ENCODE measurements at regions not wholly inside any gene's neighbourhood (a gene's known extent, or its start where the extent isn't known, plus 50 kb on each side); places are given as distances from the start of the nearest gene placed in this dataset.

- Histone ChIP-seq H3K36me3 (ENCODE audit: control insufficient read depth in 4 of 4, insufficient read depth in 3 of 4, low read depth in 1 of 4, low read length in 3 of 4) (no peaks in the 10 kb centered on the region), H3K27ac (ENCODE audit: low read depth in 1 of 2, low read length in 2 of 2) (no peak overlapping the region), H3K4me1 (ENCODE audit: control insufficient read depth in 4 of 4, insufficient read depth in 4 of 4, low read length in 3 of 4) (no peaks in the 10 kb centered on the region), H3K9me3 (ENCODE audit: control insufficient read depth in 4 of 4, low read length in 3 of 4) (no peaks in the 10 kb centered on the region), H3K9ac (ENCODE audit: low read depth in 1 of 2, low read length in 2 of 2) (no peak overlapping the region), H3K4me3 (ENCODE audit: low read depth in 1 of 3, low read length in 3 of 3) (no peak overlapping the region), H3K27me3 (ENCODE audit: control insufficient read depth in 4 of 4, insufficient read depth in 4 of 4, low read length in 3 of 4) (peaks cover 0 to 5% (median 0%) of the 10 kb centered on the region in 4 donors)
- 47% methylated on average over 4 of the region's 4 CpGs for WGBS
- no peak for DNase-seq (ENCODE audit: low spot score)
- TF ChIP-seq ATF3 (IDR thresholded peaks at IDR 0.05) (no peak), RAD21 (IDR thresholded peaks at IDR 0.05) (no peak), NR2F2 (IDR thresholded peaks at IDR 0.05) (no peak), ZBTB33 (IDR thresholded peaks at IDR 0.05) (no peak), HNF4A (conservative IDR thresholded peaks at IDR 0.05) (no peak), REST (IDR thresholded peaks at IDR 0.05) (no peak), GABPA (IDR thresholded peaks at IDR 0.05 in 1 of 2, conservative IDR thresholded peaks at IDR 0.05 in 1 of 2) (no peak)
Observed at GRCh38 chr3:90015688-90016356, 908.4 kb downstream of the EPHA3 start.

- Histone ChIP-seq H3K9me3 (ENCODE audit: control insufficient read depth in 4 of 4, low read length in 3 of 4) (no peaks in the 10 kb centered on the region), H3K4me3 (ENCODE audit: low read depth in 1 of 3, low read length in 3 of 3) (no peak overlapping the region), H3K9ac (ENCODE audit: low read depth in 1 of 2, low read length in 2 of 2) (no peak overlapping the region), H3K4me1 (ENCODE audit: control insufficient read depth in 4 of 4, insufficient read depth in 4 of 4, low read length in 3 of 4) (no peaks in the 10 kb centered on the region), H3K27me3 (ENCODE audit: control insufficient read depth in 4 of 4, insufficient read depth in 4 of 4, low read length in 3 of 4) (peaks cover 0 to 5% (median 0%) of the 10 kb centered on the region in 4 donors), H3K27ac (ENCODE audit: low read depth in 1 of 2, low read length in 2 of 2) (no peak overlapping the region), H3K36me3 (ENCODE audit: control insufficient read depth in 4 of 4, insufficient read depth in 3 of 4, low read depth in 1 of 4, low read length in 3 of 4) (no peaks in the 10 kb centered on the region)
- DNase-seq (ENCODE audit: low spot score), result no peak
- WGBS, result 60% methylated on average over 4 of the region's 4 CpGs
- TF ChIP-seq FOXA1 (IDR thresholded peaks at IDR 0.05), result no peak
- no peak for TF ChIP-seq TAF1 (conservative IDR thresholded peaks at IDR 0.05)
- no peak for TF ChIP-seq GABPA (IDR thresholded peaks at IDR 0.05 in 1 of 2, conservative IDR thresholded peaks at IDR 0.05 in 1 of 2)
- no peak for TF ChIP-seq HNF4A (conservative IDR thresholded peaks at IDR 0.05)
- TF ChIP-seq NR2F2 (IDR thresholded peaks at IDR 0.05), result no peak
- TF ChIP-seq HNF4G (IDR thresholded peaks at IDR 0.05), result no peak
- TF ChIP-seq JUND (IDR thresholded peaks at IDR 0.05), result no peak
- no peak for TF ChIP-seq EGR1 (IDR thresholded peaks at IDR 0.05; ENCODE audit: low read depth in 2 of 2)
- TF ChIP-seq MAX (IDR thresholded peaks at IDR 0.05), result no peak
- no peak for TF ChIP-seq YY1 (IDR thresholded peaks at IDR 0.05)
- no peak for TF ChIP-seq ATF3 (IDR thresholded peaks at IDR 0.05)
- no peak for TF ChIP-seq RAD21 (IDR thresholded peaks at IDR 0.05)
- no peak for TF ChIP-seq REST (IDR thresholded peaks at IDR 0.05)
Observed at GRCh38 chr3:90016555-90016954, 909.1 kb downstream of the EPHA3 start.
